GM19043 (cell line): ENCODE measurements at regions not wholly inside any gene's neighbourhood (a gene's known extent, or its start where the extent isn't known, plus 50 kb on each side); places are given as distances from the start of the nearest gene placed in this dataset.
A peak's percentile ranks its signal among the peaks of the same experiment; 100 is the strongest.

ENCODE experiments used
- ATAC-seq: cut with Tn5 transposase; IDR thresholded peaks from one replicate; pipeline ENCODE4 v1.9.1; 2021; ENCODE audit warnings: low read depth; ENCODE audit not compliant: unreplicated experiment

DNA sequence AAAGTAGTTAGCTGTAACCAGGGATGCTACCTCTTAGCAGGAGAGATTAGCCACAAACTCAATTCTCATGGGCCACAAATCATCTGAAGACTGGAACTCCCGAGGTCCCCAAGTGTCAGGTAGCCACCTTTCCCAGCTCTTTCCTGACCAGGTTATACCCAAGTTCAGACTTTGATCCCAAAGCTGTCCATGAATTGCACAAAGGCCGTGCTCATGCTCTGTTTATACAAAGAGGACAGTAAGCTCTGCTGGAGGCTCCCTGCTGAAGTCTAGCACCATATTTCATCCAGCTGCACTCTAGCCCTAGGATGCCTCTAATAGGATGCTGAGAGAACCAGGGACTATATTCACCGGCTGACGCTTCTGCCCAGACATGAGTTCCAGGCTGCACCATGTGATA is 271.0 kb upstream of the ADAMTSL1 start:
- ATAC-seq: no peak

DNA sequence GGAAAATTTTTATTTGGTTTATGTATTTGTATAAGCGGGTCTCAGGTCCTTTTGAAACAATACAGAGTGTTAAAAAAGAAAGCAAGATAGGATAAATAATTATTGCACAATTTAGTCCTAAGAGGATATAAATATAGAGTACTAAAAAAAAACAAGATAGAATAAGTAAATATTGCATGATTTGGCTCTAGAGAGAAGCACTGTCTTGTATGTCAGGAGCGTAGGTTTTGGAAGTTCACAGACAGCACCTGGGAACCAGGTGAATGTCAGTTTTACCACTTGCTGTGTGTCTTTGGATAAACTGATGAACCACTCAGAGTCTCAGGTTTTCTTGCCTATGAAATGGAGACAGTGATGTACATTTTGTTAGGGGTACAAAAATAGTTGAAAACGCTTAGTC is 266.2 kb upstream of the ADAMTSL1 start:
- ATAC-seq: no peak

DNA sequence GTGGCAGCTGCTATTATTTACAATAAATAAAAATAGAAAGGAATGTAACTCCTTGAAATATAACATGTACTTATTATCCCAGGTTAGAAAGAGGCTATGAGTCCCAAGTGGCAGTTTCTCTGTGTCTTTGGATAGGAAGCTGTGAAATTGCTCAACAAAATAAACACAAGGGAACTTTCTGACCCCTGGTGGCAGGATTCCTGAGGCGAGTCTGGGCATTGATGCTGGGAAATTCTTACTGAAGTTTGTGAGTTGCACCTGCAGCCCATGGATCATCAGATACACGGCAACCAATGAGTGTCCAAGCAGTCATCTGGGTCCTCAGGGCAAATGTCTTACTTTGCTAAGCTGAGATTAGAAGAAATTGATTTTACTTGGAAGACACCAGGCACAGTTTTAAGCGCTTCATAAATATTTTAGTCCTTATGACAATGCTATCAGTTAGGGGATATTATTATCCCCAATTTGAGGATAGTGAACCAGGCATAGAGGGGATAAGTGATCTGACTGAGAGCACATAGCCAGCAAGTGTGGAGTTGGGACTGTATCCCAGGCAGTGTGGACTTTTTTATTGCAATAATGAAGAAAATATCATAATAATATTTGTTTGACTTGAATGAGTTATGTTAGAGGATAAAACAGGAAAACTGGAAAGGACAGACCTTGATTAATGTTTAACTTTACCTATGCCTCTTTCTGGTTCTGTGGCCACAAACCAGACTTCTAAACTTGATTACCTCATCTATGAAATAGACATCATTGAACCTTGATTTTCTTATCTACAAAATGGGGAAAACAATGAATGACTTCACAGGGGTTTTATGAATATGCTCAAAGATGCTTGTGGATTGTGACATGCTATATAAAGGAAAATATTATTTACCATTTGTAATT is 265.5 kb upstream of the ADAMTSL1 start:
- ATAC-seq: no peak

DNA sequence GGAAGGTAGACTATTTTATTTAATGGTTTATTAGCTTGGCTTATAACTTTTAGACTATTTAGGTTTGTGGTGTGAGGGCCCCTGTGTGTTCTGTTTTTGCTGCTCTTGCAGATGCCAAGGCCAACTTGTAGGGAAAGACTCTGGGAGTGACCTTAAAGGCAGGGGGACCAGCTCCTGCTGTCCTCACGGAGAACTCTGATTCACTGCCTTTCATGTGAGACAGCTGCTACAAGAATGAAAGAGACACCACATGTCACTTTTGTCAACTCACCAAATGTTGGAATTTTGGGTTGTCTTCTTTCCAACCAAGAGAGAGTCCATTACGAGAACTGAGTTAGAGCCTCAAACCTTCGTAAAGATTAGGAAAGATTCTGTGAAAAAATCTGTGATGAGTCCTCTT is 258.3 kb upstream of the ADAMTSL1 start:
- no peak for ATAC-seq

DNA sequence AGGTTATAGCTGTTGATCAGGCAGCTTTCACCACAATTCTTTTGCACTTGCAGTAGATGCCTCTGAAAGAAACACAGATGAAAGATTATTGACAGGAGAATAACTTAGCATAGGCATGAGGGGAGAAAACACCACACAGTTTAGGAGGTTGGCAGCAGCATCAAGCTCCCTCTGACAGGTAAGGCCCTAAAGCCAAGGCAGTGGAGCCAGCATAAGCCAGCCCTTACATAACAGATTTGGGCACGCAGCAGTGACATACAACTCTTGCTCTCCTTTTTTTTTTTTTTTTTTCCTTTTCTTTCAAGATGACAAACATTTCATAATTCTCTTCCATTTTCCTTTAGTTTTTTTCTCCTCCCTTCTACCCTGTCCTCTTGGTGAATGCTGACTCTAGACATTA is 257.6 kb upstream of the ADAMTSL1 start:
- no peak for ATAC-seq

DNA sequence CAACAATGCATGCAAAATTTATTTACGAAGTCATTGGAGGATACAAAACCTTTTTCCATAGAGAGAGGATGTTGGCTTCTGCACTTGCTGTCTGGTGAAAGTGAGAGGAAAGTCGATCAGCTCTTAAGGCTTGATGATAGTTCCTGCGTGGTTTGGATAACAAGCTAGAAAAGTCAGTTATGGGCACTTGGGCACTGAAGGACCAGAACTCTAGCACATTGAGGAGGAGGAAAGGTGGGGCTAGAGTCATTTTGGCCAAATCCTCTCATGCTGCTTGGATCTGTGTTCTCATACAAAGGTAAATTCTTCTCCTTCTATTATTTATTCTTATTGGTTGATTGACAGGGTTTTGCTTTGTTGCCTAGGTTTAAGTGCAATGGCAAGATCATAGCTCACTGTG is 245.9 kb upstream of the ADAMTSL1 start:
- ATAC-seq: no peak

DNA sequence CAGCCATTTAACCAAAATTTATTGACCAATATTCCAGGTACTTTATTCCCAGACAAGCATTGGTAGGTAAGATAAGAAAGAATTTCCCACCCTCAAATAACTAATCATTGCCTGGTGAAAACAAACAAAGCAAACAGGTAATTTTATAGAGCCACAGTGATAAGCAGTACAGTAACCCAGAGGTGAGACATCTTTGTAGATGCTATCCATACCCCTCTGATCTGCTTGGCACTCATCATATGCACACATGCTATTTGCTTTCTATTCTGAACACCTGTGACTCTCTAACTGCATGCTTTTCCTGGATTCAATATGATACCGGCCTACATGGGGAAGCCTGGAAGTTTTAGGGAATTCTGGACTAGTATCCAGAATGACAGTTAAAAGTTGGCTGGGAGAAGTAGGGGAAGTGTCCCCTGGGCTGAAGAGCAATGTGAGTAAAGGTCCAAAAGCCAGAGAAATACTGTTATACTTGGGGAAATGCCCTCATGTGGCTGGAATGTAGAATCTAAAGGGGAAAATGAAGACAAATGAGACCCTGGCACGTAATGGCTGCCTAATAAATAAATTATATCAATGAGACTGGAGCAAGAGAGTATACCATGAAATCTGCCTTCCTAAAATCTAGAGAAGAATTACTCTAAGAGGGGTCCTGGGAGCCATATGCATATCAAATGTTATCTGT is 243.8 kb upstream of the ADAMTSL1 start:
- ATAC-seq: no peak

DNA sequence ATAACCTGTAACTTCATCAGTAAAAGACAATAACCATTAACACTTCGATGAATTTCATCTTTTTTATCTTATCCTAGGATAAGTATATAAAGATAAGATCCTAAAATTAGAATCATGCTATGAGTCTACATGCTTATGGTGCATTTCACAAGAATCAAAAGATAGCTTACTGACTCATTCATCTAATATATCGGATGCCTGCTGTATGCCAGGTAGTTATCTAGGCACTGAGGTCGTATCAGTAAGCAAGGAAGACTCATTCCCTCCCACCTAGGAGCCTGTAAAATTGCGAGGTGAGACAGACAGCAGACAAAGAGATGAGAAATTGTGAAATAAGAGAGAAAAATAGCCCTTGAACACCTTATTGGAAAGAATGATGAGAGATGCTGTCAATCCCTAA is 240.6 kb upstream of the ADAMTSL1 start:
- no peak for ATAC-seq

DNA sequence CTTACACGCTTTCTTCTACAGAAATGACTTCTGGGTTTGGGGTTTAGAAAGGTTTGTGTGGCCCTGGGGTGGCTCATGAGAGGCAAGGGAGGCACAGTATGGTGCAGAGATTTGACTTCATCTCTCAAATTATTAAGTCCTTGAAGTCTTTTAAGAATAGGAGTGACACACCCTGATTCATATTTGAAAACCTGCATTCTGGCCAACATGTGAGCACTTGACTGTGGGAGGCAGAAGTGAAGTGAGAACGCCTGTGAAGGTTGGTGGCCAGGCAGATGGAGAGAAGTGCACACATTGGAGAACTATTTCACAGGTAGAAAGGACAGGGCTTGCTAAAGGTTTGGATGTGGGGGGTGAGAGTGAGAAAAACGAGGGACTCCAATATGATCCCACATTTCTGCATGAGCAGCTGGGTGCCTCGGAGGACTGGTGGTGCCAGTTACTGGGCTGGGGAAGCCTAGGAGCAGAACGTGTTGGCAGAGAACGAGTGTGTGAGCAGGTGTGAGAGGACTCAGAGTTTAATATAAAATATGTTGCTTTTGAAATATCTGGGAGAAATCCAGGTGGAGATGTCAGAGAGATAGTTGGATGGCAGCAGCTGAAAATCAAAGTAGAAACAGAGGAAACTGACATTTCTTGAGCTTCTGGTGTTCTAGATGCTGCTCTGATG is 240.0 kb upstream of the ADAMTSL1 start:
- no peak for ATAC-seq

DNA sequence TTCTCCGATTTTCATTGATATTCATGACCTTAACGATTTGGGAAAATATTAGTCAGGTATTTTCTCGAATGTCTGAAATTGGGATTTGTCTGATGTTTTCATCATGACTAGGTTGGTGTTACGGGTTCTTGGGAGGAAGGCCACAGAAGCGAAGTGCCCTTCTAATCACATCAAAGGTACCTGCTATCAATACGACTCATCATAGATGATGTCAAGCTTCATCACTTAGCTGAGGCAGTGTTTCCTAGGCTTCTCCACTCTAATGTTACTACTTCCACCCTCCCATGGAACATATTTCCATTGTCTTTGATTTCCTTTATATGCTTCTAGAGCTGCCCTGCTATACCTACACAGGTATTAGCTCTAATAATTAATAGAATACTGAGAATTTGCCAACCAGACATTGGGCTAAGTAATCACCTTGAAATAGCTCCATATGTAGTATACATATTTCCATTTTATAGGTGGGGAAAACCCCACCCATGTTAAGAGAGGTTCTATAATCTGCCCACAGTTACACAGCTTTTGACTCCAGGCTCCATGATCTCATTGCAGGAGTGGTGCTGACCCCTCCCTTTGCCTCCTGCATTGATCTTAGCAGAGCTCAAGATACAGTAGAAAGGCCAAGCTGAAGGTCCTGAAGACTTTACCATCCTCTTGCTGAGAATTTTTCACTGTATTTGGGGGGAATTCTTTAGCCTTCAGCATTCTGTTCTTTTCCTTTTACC is 238.6 kb upstream of the ADAMTSL1 start:
- ATAC-seq: no peak

DNA sequence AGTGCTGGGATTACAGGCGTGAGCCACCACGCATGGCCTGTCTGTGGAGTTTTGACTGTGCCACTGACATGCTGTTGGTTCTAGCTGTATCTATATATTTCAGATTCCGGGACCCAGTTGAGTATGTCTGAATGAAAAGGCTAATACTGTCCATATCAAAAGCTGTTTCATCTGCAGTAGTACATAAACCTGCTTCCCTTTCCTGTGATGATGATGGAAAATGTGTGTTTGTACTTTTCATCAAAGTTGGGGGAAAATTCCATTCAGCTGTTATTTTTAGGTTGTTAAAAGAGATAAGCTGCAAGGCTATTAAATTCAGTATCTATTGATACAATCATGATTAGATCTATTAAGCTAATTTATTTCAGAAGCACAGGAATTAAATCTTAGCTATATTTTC is 237.6 kb upstream of the ADAMTSL1 start:
- no peak for ATAC-seq

DNA sequence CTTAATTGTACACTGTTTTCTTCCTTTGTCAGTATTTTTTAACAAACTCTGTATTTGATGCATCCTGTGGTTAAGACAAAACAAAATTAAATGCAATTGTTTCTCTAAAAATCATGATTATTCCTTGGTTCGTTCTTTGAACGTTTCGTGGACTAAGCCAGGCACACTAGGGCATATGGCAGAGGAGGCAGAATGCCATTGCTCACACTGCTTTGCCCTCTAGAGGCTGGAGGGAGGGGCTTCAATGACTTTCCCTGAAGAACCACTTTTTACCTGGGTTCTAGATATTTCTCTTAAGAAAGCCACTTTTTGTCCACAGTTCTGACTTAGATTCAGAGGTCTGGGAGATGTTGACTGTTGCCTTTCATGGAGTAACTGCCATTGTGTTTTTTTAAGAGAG is 236.2 kb upstream of the ADAMTSL1 start:
- ATAC-seq: no peak

DNA sequence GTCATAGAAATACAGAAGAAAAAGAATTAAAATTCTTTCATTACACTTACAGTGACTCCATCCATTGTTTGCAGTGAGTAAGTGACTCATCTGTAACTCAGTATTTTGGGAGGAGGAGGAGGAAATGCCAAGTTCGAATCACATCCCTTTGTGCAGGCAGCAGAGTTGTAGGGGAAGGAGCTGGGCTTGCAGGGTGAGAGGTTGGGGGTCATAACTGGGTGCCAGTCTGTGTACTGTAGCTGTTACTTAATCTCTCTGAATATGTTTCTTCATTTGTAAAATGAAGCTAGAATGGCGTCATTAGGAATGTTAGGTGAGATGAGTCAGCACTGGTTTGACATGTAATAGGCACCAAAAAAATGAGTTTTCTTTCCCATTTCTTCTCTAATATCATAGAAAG is 235.7 kb upstream of the ADAMTSL1 start:
- ATAC-seq: no peak

DNA sequence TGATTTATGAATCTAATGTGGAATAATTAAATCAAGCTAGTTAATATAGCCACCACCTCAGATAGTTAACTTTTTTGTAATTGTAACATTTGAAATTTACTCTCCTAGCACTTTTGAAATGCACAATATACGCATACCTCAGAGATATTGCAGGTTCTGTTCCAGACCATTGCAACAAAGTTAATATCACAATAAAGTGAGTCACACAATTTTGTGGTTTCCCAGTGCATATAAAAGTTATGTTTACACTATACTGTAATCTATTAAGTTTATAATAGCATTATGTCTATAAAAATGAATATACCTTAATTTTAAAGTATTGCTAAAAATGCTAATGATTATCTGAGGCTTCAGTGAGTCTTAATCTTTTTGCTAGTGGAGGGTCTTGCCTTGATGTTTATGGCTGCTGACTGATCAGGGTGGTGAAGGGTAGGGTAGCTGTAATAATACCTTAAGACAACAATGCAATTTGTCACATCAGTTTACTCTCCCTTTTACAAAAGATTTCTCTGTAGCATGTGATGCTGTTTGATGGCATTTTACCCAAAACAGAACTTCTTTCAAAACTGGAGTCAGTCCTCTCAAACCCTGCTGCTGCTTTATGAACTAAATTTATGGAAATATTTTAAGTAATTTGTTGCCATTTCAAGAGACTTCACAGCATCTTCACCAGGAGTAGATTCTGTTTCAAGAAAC is 235.1 kb upstream of the ADAMTSL1 start:
- no peak for ATAC-seq

DNA sequence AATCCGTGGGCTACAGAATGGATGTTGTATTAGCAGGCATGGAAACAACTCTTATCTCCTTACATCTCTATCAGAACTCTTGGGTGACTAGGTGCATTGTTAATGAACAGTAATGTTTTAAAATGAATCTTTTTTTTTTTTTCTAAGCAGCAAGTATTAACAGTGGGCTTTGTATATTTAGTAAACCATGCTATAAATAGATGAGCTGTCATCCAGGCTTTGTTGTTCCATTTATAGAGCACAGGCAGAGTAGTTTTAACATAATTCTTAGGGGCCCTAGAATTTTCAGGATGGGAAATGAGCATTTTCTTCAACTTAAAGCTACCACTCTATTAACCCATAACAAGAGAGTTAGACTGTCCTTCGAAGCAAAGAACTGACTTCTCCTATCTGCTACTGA is 233.7 kb upstream of the ADAMTSL1 start:
- ATAC-seq: no peak

DNA sequence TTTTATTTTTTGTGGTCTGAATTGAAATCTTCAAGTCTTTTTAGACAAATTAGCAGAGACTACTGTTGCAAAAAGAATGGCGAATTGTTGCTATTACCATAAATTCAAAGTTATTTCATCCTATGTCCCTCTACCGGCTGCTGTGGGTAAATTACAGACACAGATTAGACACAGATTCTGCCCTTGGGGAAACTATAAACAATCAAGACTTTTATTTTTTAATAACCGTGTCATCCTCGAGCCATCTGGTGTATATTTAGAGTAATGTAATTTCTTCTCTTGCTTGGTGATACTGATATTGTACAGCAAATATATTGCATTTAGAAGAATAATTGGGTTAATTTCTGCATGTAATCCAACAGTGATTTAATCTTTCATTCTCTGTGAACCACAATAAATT is 228.0 kb upstream of the ADAMTSL1 start:
- ATAC-seq: no peak

DNA sequence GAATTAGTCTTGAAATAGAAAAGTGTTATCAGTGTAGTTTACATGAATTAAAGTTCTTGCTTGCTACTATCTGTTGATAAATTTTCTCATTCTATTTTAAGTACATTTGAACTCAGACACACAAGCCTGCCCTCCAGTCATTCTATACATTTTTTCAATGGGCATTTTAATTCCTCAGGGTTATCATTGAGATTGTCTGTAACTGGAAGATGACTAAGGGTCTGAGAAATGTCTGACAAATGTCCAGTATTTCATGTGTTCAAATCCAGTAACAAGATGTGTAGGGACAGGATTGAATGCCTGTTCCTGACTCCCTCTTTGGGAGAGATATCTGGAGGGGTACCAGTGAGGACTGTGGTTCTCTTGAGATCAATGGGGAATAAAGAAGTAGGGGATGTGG is 223.9 kb upstream of the ADAMTSL1 start:
- no peak for ATAC-seq

DNA sequence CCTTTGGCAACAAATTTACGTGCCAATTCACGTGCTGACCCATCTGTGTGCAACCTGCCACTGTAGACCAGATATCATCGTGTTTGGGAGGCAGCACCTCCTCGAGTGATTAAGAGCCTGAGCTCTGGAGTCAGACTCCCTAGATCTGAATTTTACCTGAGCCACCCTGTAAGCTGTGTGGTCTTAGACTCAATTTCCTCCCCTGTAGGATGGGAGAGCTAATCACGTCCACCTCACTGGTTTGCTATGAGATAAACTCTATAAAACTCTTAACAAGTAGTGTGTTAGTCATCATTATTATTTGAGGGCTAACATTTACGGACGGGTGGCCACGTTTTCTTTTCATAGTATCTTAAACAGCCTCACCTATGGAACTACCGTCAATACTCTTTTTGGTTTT is 220.0 kb upstream of the ADAMTSL1 start:
- no peak for ATAC-seq

DNA sequence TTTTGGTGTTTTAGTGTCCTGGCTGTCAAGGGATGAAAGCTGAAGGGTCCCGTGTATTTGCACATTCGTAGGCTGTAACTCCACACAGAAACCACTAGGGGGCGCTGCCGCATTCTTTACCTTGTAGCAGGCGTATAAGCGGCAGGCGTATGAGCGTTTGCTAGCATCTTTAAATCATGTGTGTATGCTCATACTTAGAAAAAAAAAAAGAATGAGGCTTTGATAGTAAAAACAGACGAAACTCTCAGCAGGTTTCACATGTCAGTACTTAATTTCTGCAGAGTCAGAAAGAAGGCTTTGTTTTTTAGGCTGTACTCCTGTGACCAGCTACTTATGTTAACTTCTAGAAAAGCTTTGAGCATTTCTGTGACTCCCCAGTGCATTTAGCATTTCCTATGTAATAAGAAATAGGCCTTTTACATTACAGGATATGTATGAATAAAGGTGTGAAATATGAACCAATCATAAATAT is 218.8 kb upstream of the ADAMTSL1 start:
- peak; percentile 95 for ATAC-seq

DNA sequence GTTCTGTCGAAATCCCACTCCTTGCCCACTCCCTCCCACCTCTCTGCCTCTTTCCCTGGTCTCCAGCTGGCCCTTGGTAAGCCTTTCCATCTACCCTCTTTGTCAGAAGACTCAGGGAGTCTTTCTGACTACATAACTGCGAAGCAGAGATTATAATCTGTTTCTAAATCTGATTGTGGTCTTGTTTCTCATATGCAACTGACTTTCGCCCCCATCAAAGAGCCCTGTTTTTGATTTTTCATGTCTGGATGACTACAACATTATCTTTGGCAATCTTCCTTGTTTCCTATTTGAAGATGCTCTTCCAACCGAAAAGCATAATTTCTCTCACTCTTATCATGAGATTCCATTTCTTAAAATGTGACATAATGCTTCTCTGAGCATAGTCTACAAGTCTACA is 218.2 kb upstream of the ADAMTSL1 start:
- ATAC-seq: no peak
